Psoas muscle (tissue), 7 donors: ENCODE measurements at regions not wholly inside any gene's neighbourhood (a gene's known extent, or its start where the extent isn't known, plus 50 kb on each side); places are given as distances from the start of the nearest gene placed in this dataset.

Experiments
- ATAC-seq, 4 donors: fragments of 200-7000 bp; cut with Tn5 transposase; one replicate each; pipeline ENCODE4 v1.9.1; 2020; ENCODE audit warnings: moderate library complexity in 3 of 4, mild to moderate bottlenecking in 2 of 4
- DNase-seq, 2 donors: peaks; one replicate each; pipeline ENCODE4 v3.0.0-alpha.2; 2020
- H3K27ac ChIP-seq: fragments of 200-600 bp; one replicate; pipeline ENCODE4 v1.8.0; 2022
- H3K27me3 ChIP-seq, 3 donors: fragments of 200-600 bp in 1 of 3; one replicate each; pipeline versions ENCODE4 v1.6.1 to v1.8.0; 2013 to 2022; ENCODE audit warnings: low read length in 2 of 3, mild to moderate bottlenecking in 2 of 3, moderate library complexity in 1 of 3; ENCODE audit not compliant: insufficient read depth in 3 of 3
- H3K36me3 ChIP-seq, 2 donors: fragments of 200-600 bp in 1 of 2; one replicate each; pipeline versions ENCODE4 v1.6.1 to v1.8.0; 2013 to 2022; ENCODE audit warnings: low read depth in 1 of 2, mild to moderate bottlenecking in 1 of 2, moderate library complexity in 1 of 2; ENCODE audit not compliant: insufficient read depth in 1 of 2
- H3K4me1 ChIP-seq: fragments of 200-600 bp; one replicate; pipeline ENCODE4 v1.8.0; 2022
- H3K4me3 ChIP-seq: fragments of 200-600 bp; one replicate; pipeline ENCODE4 v1.8.0; 2022; ENCODE audit warnings: mild to moderate bottlenecking
- H3K9me3 ChIP-seq: fragments of 200-600 bp; one replicate; pipeline ENCODE4 v1.8.0; 2022
- CTCF ChIP-seq: fragments of 200-600 bp; IDR thresholded peaks from one replicate; pipeline ENCODE4 v1.8.0; 2022; ENCODE audit warnings: antibody characterized with exemption
- WGBS, 3 donors: extraction: QIAGEN DNeasy Blood & Tissue Kit; methylation state at CpG; one replicate each; pipeline versions ENCODE4 v1.1.6 to v1.1.7; 2013; 5-methylcytosine and 5-hydroxymethylcytosine counted together
- intact Hi-C, 2 donors: fragments of 100-400 bp; cut with DNase I; formaldehyde crosslinking; loops; one replicate each; pipeline versions ENCODE4 v1.11.0 to v1.14.2; 2022
- donor health status: healthy with polysubstance abuse.
- donor health status: DM: no; HTN: no; CAD: no; lungs with moderate emphysema.
- donor health status: Bipolar disorder and iron deficiency.
- donor health status: healthy.
- donor health status: DM: yes; HTN: yes; CAD: no.
- donor health status: DM: no; HTN: no; CAD: no.
- donor health status: DM: yes; HTN: yes; CAD: no.

GRCh38 chr4:36638273-36638811 lies 356.9 kb downstream of the DTHD1 start:
- Histone ChIP-seq H3K4me1 (no peaks in the 10 kb centered on the region), H3K27me3 (no peaks in the 10 kb centered on the region), H3K9me3 (no peaks in the 10 kb centered on the region), H3K27ac (no peak overlapping the region), H3K36me3 (no peaks in the 10 kb centered on the region), H3K4me3 (no peak overlapping the region)
- 34 to 39% (median 35%) methylated on average over 3 of the region's 3 CpGs for WGBS, 3 donors
- intact Hi-C loops = no loop called here
- ATAC-seq (no peak), DNase-seq (no peak)
- TF ChIP-seq CTCF = no peak

- intact Hi-C loops = no loop called here
- no peaks in the 10 kb centered on the region for H3K4me1 ChIP-seq
- H3K9me3 ChIP-seq = no peaks in the 10 kb centered on the region
- ATAC-seq (no peak), DNase-seq (no peak)
- no peak overlapping the region for H3K4me3 ChIP-seq
- H3K27me3 ChIP-seq = no peaks in the 10 kb centered on the region
- no peaks in the 10 kb centered on the region for H3K36me3 ChIP-seq
- WGBS, 3 donors = 82 to 91% (median 86%) methylated on average over 2 of the region's 2 CpGs
- no peak overlapping the region for H3K27ac ChIP-seq
- no peak for TF ChIP-seq CTCF
These were observed 359.5 kb downstream of the DTHD1 start for GRCh38 chr4:36640876-36641275.

- no peaks in the 10 kb centered on the region for H3K4me1 ChIP-seq
- no peaks in the 10 kb centered on the region for H3K36me3 ChIP-seq
- H3K27me3 ChIP-seq = no peaks in the 10 kb centered on the region
- H3K27ac ChIP-seq = no peak overlapping the region
- ATAC-seq (no peak), DNase-seq (no peak)
- H3K4me3 ChIP-seq = no peak overlapping the region
- no peak for TF ChIP-seq CTCF
- 80 to 85% (median 84%) methylated on average over 3 of the region's 3 CpGs for WGBS, 3 donors
- H3K9me3 ChIP-seq = no peaks in the 10 kb centered on the region
- intact Hi-C loops = no loop called here
These were observed 369.8 kb downstream of the DTHD1 start for GRCh38 chr4:36651253-36651652.

GRCh38 chr4:36652857-36653256 lies 371.4 kb downstream of the DTHD1 start:
- H3K36me3 ChIP-seq = no peaks in the 10 kb centered on the region
- no peak for ATAC-seq
- H3K4me3 ChIP-seq = no peak overlapping the region
- no peak for DNase-seq
- H3K27ac ChIP-seq = no peak overlapping the region
- intact Hi-C loops = no loop called here
- no peaks in the 10 kb centered on the region for H3K9me3 ChIP-seq
- 93 to 95% (median 93%) methylated on average over 1 of the region's 1 CpG for WGBS, 3 donors
- H3K4me1 ChIP-seq = no peaks in the 10 kb centered on the region
- no peaks in the 10 kb centered on the region for H3K27me3 ChIP-seq
- no peak for TF ChIP-seq CTCF

GRCh38 chr4:36665985-36666527 lies 384.6 kb downstream of the DTHD1 start:
- TF ChIP-seq CTCF = no peak
- Histone ChIP-seq H3K36me3 (no peaks in the 10 kb centered on the region), H3K9me3 (peaks cover 4% of the 10 kb centered on the region), H3K27me3 (no peaks in the 10 kb centered on the region), H3K4me3 (no peak overlapping the region), H3K4me1 (no peaks in the 10 kb centered on the region), H3K27ac (no peak overlapping the region)
- no peak for DNase-seq
- no peak for ATAC-seq
- intact Hi-C loops = no loop called here
- 52 to 62% (median 62%) methylated on average over 3 of the region's 3 CpGs for WGBS, 3 donors
